GM23338 (cell line): ENCODE measurements at regions not wholly inside any gene's neighbourhood (a gene's known extent, or its start where the extent isn't known, plus 50 kb on each side); places are given as distances from the start of the nearest gene placed in this dataset.

ENCODE experiments used
- CREB1 ChIP-seq: fragments of 250-450 bp; sonication (Bioruptor Pico); IDR thresholded peaks from 2 replicates; pipeline ENCODE4 v1.5.0; 2020; ENCODE audit warnings: low read depth, mild to moderate bottlenecking, moderate library complexity
- CTCF ChIP-seq, 2 experiments: fragments of 200-600 bp in 1 of 2; sonication (generic) in 1 of 2; conservative IDR thresholded peaks; 2 replicates each; pipeline versions ENCODE4 v1.5.1 to v1.6.1; 2016 to 2017; ENCODE audit warnings: antibody characterized with exemption in 2 of 2, low read depth in 2 of 2, mild to moderate bottlenecking in 2 of 2, moderate library complexity in 1 of 2
- ETS1 ChIP-seq: IDR thresholded peaks from 2 replicates; pipeline ENCODE4 v1.6.1; 2016; ENCODE audit warnings: antibody characterized with exemption
- EZH2 ChIP-seq: fragments of 200-600 bp; sonication (generic); IDR thresholded peaks from one replicate; pipeline ENCODE4 v1.8.0; 2017; ENCODE audit warnings: antibody characterized with exemption, mild to moderate bottlenecking, low read depth; ENCODE audit not compliant: unreplicated experiment
- EZH2phosphoT487 ChIP-seq: fragments of 200-600 bp; sonication (generic); IDR thresholded peaks from one replicate; pipeline ENCODE4 v1.8.1; 2018; ENCODE audit warnings: antibody characterized with exemption; ENCODE audit not compliant: unreplicated experiment
- POLR2AphosphoS5 ChIP-seq: IDR thresholded peaks from 2 replicates; pipeline ENCODE4 v1.6.1; 2016; ENCODE audit warnings: antibody characterized with exemption, low read depth
- REST ChIP-seq: IDR thresholded peaks from one replicate; pipeline ENCODE4 v1.6.1; 2018; ENCODE audit warnings: antibody characterized with exemption; ENCODE audit not compliant: unreplicated experiment

GRCh38 chrX:144275367-144275766 is 391.5 kb downstream of the UBE2NL start:
- TF ChIP-seq CTCF (conservative IDR thresholded peaks at IDR 0.05; ENCODE audit: low read depth in 2 of 2) (no peak), EZH2 (no peak), REST (no peak), CREB1 (CRISPR knock-in tag) (no peak), POLR2AphosphoS5 (no peak), EZH2phosphoT487 (no peak), ETS1 (no peak)
